Panc1 (cell line): ENCODE measurements at regions not wholly inside any gene's neighbourhood (a gene's known extent, or its start where the extent isn't known, plus 50 kb on each side); places are given as distances from the start of the nearest gene placed in this dataset.

ENCODE experiments used
- ATAC-seq: fragments of 200-7000 bp; cut with Tn5 transposase; 2 replicates; pipeline ENCODE4 v1.9.1; 2020; ENCODE audit warnings: mild to moderate bottlenecking, moderate library complexity
- BruUV-seq: library from RNA; stranded (reverse); fragments of 400-500 nt; replicated peaks from 2 replicates; lab custom pipeline; 2021; lab: Mats Ljungman, UMichigan
- CTCF ChIA-PET: fragments of 300-600 bp; sonication (Branson Sonifier 250); formaldehyde crosslinking; loops from one replicate; lab custom pipeline; 2022; ENCODE audit warnings: antibody characterized with exemption; lab: Charles Lee
- POLR2A ChIA-PET: fragments of 300-600 bp; sonication (Branson Sonifier 250); formaldehyde crosslinking; loops from one replicate; lab custom pipeline; 2022; ENCODE audit warnings: antibody characterized with exemption; lab: Charles Lee
- DNase-seq: peaks from one replicate; pipeline ENCODE4 v3.0.0-alpha.2; 2010; ENCODE audit warnings: low read depth, low spot score
- H3K27ac ChIP-seq: 2 replicates; pipeline ENCODE4 v1.5.1; 2011; ENCODE audit warnings: mild to moderate bottlenecking, low read length, inconsistent platforms
- H3K27me3 ChIP-seq: fragments of 200-500 bp; sonication (Bioruptor generic); 2 replicates; pipeline ENCODE4 v1.6.0; 2014; ENCODE audit warnings: low read length, inconsistent platforms; ENCODE audit not compliant: control insufficient read depth, insufficient read depth
- H3K36me3 ChIP-seq: fragments of 200-500 bp; sonication (Bioruptor generic); 2 replicates; pipeline ENCODE4 v1.5.1; 2014; ENCODE audit warnings: inconsistent platforms, mild to moderate bottlenecking, low read length, moderate library complexity; ENCODE audit not compliant: control insufficient read depth, insufficient read depth
- H3K4me1 ChIP-seq: 2 replicates; pipeline ENCODE4 v1.5.1; 2011; ENCODE audit warnings: inconsistent platforms, mild to moderate bottlenecking, low read length, moderate library complexity; ENCODE audit not compliant: control insufficient read depth, insufficient read depth
- H3K4me3 ChIP-seq, 2 experiments: 2 replicates each; pipeline ENCODE4 v1.5.1; 2011 to 2012; ENCODE audit warnings: low read depth in 2 of 2, low read length in 2 of 2, mild to moderate bottlenecking in 2 of 2, inconsistent platforms in 1 of 2, moderate library complexity in 1 of 2
- H3K9me3 ChIP-seq: fragments of 200-500 bp; sonication (Bioruptor generic); 2 replicates; pipeline ENCODE4 v1.5.1; 2014; ENCODE audit warnings: low read depth, mild to moderate bottlenecking, inconsistent platforms, low read length, moderate library complexity; ENCODE audit not compliant: control insufficient read depth, insufficient read depth
- CTCF ChIP-seq: fragments of 450-650 bp; IDR thresholded peaks from 2 replicates; pipeline ENCODE4 v1.5.1; 2017; ENCODE audit warnings: mild to moderate bottlenecking
- POLR2AphosphoS5 ChIP-seq: IDR thresholded peaks from 2 replicates; pipeline ENCODE4 v1.6.1; 2012; ENCODE audit warnings: mild to moderate bottlenecking, low read depth, low read length, moderate library complexity
- SIN3A ChIP-seq: IDR thresholded peaks from 2 replicates; pipeline ENCODE4 v1.6.1; 2012; ENCODE audit warnings: low read depth, mild to moderate bottlenecking, low read length, moderate library complexity, borderline replicate concordance; ENCODE audit not compliant: insufficient read depth
- TCF7L2 ChIP-seq: IDR thresholded peaks from 2 replicates; pipeline ENCODE4 v1.6.1; 2011; ENCODE audit warnings: mild to moderate bottlenecking, low read depth, low read length, inconsistent platforms
- in situ Hi-C: cut with HindIII; loops from 2 replicates; pipeline ENCODE4 v1.10.0; 2016; ENCODE audit warnings: low sequenced_read_pairs, low pct_unique_long_range_greater_than_20kb
- intact Hi-C: fragments of 100-400 bp; cut with micrococcal nuclease; formaldehyde crosslinking; loops from one replicate; pipeline ENCODE4 v1.10.0; 2022; ENCODE audit not compliant: unreplicated experiment
- TF ChIP-seq, protein P1 (sequence below), 2 experiments: IDR thresholded peaks; 2 replicates each; pipeline ENCODE4 v1.6.1; 2011 to 2012; ENCODE audit warnings: low read depth in 2 of 2, control low read depth in 1 of 2, low read length in 1 of 2, mild to moderate bottlenecking in 1 of 2, moderate library complexity in 1 of 2; ENCODE audit not compliant: insufficient read depth in 1 of 2

DNA sequence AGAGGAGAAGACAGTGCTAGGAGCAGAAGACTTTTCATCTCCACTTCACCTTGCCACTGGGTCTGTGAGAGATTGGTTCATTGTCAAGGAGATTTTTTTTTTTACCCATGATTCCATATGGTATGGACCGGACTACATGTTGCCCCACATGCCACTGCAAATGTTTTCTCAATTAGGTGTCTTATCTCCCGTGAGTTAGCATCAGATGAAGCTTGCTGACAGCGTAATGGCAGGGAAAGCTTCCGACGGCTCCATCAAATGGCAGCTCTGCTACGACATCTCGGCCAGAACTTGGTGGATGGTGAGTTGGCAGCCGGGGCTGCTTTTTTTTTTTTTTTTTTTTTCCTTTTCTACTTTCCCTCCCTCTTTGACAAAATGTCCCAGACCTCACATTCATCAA, 217.2 kb upstream of the NFIA start:
- in situ Hi-C loops: no loop called here
- H3K9me3 ChIP-seq: no peaks in the 10 kb centered on the region
- TF ChIP-seq TCF7L2 (no peak), CTCF (no peak), SIN3A (no peak), POLR2AphosphoS5 (no peak)
- TF ChIP-seq, protein P1, sequence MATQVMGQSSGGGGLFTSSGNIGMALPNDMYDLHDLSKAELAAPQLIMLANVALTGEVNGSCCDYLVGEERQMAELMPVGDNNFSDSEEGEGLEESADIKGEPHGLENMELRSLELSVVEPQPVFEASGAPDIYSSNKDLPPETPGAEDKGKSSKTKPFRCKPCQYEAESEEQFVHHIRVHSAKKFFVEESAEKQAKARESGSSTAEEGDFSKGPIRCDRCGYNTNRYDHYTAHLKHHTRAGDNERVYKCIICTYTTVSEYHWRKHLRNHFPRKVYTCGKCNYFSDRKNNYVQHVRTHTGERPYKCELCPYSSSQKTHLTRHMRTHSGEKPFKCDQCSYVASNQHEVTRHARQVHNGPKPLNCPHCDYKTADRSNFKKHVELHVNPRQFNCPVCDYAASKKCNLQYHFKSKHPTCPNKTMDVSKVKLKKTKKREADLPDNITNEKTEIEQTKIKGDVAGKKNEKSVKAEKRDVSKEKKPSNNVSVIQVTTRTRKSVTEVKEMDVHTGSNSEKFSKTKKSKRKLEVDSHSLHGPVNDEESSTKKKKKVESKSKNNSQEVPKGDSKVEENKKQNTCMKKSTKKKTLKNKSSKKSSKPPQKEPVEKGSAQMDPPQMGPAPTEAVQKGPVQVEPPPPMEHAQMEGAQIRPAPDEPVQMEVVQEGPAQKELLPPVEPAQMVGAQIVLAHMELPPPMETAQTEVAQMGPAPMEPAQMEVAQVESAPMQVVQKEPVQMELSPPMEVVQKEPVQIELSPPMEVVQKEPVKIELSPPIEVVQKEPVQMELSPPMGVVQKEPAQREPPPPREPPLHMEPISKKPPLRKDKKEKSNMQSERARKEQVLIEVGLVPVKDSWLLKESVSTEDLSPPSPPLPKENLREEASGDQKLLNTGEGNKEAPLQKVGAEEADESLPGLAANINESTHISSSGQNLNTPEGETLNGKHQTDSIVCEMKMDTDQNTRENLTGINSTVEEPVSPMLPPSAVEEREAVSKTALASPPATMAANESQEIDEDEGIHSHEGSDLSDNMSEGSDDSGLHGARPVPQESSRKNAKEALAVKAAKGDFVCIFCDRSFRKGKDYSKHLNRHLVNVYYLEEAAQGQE (IDR thresholded peaks at IDR 0.05; ENCODE audit: insufficient read depth in 1 of 2, low read depth in 2 of 2, low read length in 1 of 2): no peak
- no TSS peak for BruUV-seq
- no peak overlapping the region for H3K4me3 ChIP-seq
- no peaks in the 10 kb centered on the region for H3K36me3 ChIP-seq
- DNase-seq (no peak), ATAC-seq (no peak)
- H3K27ac ChIP-seq: no peak overlapping the region
- H3K4me1 ChIP-seq: no peaks in the 10 kb centered on the region
- intact Hi-C loops: no loop called here
- CTCF ChIA-PET: no interaction called here
- POLR2A ChIA-PET: no interaction called here
- peaks cover 34% of the 10 kb centered on the region for H3K27me3 ChIP-seq

GRCh38 chr1:60864722-60865121, 217.6 kb upstream of the NFIA start:
- intact Hi-C loops (no loop called here), in situ Hi-C loops (no loop called here)
- Histone ChIP-seq H3K4me1 (no peaks in the 10 kb centered on the region), H3K27me3 (peaks cover 34% of the 10 kb centered on the region), H3K4me3 (no peak overlapping the region), H3K27ac (no peak overlapping the region), H3K36me3 (no peaks in the 10 kb centered on the region), H3K9me3 (no peaks in the 10 kb centered on the region)
- no TSS peak for BruUV-seq
- DNase-seq: no peak
- POLR2A ChIA-PET: no interaction called here
- CTCF ChIA-PET: interaction anchor here (0.5 kb wide), 1 partner anchor 800 kb away, joined by 11 read pairs; no protein-coding TSS in a partner anchor
- TF ChIP-seq SIN3A (no peak), TCF7L2 (no peak), CTCF (no peak), POLR2AphosphoS5 (no peak)
- TF ChIP-seq, protein P1 (IDR thresholded peaks at IDR 0.05; ENCODE audit: insufficient read depth in 1 of 2, low read depth in 2 of 2, low read length in 1 of 2): no peak
- ATAC-seq: no peak
